K562 (cell line): ENCODE measurements at regions not wholly inside any gene's neighbourhood (a gene's known extent, or its start where the extent isn't known, plus 50 kb on each side); places are given as distances from the start of the nearest gene placed in this dataset.

ENCODE experiments used
- ATAC-seq: fragments of 200-7000 bp; cut with Tn5 transposase; 3 replicates; pipeline ENCODE4 v1.9.1; 2020; ENCODE audit warnings: moderate library complexity
- BruUV-seq: library from RNA; stranded (reverse); fragments of 400-500 nt; replicated peaks from 2 replicates; lab custom pipeline; 2021; lab: Mats Ljungman, UMichigan
- CTCF ChIA-PET: fragments of 300-600 bp; formaldehyde crosslinking; extraction: SDS; loops from one replicate; lab custom pipeline; 2021; ENCODE audit warnings: low intra/inter-chr PET ratio; lab: Yijun Ruan, JAX
- POLR2A ChIA-PET: fragments of 300-600, 350-650 bp; sonication (Branson Sonifier 250); formaldehyde crosslinking; extraction: SDS; loops from one replicate; lab custom pipeline; 2021; ENCODE audit warnings: antibody characterized with exemption, inconsistent platforms; lab: Yijun Ruan, JAX
- DNase-seq, 4 experiments: peaks; one replicate each; pipeline versions ENCODE4 v3.0.0 to v3.0.0-alpha.2; 2011 to 2018; ENCODE audit warnings: low spot score in 3 of 4, mixed read lengths in 3 of 4; ENCODE audit errors: extremely low read depth in 1 of 4
- FAIRE-seq: peaks from 2 replicates; lab custom pipeline; 2011; peaks lifted over from hg19 to GRCh38; lab: Jason Lieb, UNC
- H2AFZ ChIP-seq: 2 replicates; pipeline ENCODE4 v1.6.0; 2011; ENCODE audit warnings: low read depth, low read length, control low read depth, inconsistent platforms
- H3K27ac ChIP-seq: fragments of 200-600 bp; 3 replicates; pipeline ENCODE4 v1.8.0; 2011; ENCODE audit warnings: low read depth, mild to moderate bottlenecking, control low read depth, inconsistent platforms, low read length, moderate library complexity, mixed read lengths; ENCODE audit errors: extremely low read depth
- H3K27me3 ChIP-seq, 2 experiments: fragments of 300-600 bp in 1 of 2; 2 replicates in 1 of 2; 3 replicates in 1 of 2; pipeline versions ENCODE4 v1.6.0 to v1.8.0; 2011; ENCODE audit warnings: inconsistent platforms in 2 of 2, low read length in 2 of 2, mild to moderate bottlenecking in 1 of 2, mixed read lengths in 1 of 2, moderate library complexity in 1 of 2; ENCODE audit not compliant: control insufficient read depth in 2 of 2, insufficient read depth in 2 of 2
- H3K36me3 ChIP-seq: fragments of 300-600 bp; 3 replicates; pipeline ENCODE4 v1.8.0; 2011; ENCODE audit warnings: mild to moderate bottlenecking, low read length, inconsistent platforms; ENCODE audit not compliant: control insufficient read depth, insufficient read depth
- H3K4me1 ChIP-seq, 2 experiments: fragments of 200-600 bp in 1 of 2; replicated peaks in 1 of 2; 2 replicates in 1 of 2; 3 replicates in 1 of 2; pipeline versions ENCODE4 v1.5.1 to v1.8.0; 2011; ENCODE audit warnings: inconsistent platforms in 2 of 2, low read length in 2 of 2, mild to moderate bottlenecking in 1 of 2, mixed read lengths in 1 of 2, moderate library complexity in 1 of 2; ENCODE audit not compliant: control insufficient read depth in 2 of 2, insufficient read depth in 2 of 2
- H3K4me2 ChIP-seq: 2 replicates; pipeline ENCODE4 v1.6.1; 2011; ENCODE audit warnings: low read length, control low read depth, inconsistent platforms, mixed read lengths; ENCODE audit not compliant: insufficient read depth
- H3K4me3 ChIP-seq: fragments of 200-600 bp; sonication (generic), shearing (Covaris generic); 2 replicates; pipeline ENCODE4 v1.5.1; 2016; ENCODE audit warnings: control low read depth, inconsistent platforms
- H3K79me2 ChIP-seq: fragments of 200-600 bp; 3 replicates; pipeline ENCODE4 v1.8.0; 2011; ENCODE audit warnings: low read length, inconsistent platforms; ENCODE audit not compliant: control insufficient read depth, insufficient read depth
- H3K9ac ChIP-seq, 2 experiments: 2 replicates each; pipeline versions ENCODE4 v1.6.0 to v1.6.1; 2011; ENCODE audit warnings: low read depth in 2 of 2, low read length in 2 of 2, control low read depth in 1 of 2, inconsistent platforms in 1 of 2, mild to moderate bottlenecking in 1 of 2, mixed read lengths in 1 of 2; ENCODE audit not compliant: insufficient read depth in 1 of 2
- H3K9me1 ChIP-seq: one replicate; pipeline ENCODE4 v1.6.0; 2011; ENCODE audit warnings: inconsistent platforms, mild to moderate bottlenecking, low read length, moderate library complexity; ENCODE audit not compliant: control insufficient read depth, insufficient read depth
- H3K9me3 ChIP-seq: replicated peaks from 2 replicates; pipeline ENCODE4 v1.5.1; 2011; ENCODE audit warnings: low read depth, low read length, inconsistent platforms; ENCODE audit not compliant: control insufficient read depth, insufficient read depth
- H4K20me1 ChIP-seq: replicated peaks from 2 replicates; pipeline ENCODE4 v1.6.1; 2011; ENCODE audit warnings: low read length, inconsistent platforms, mixed read lengths; ENCODE audit not compliant: control insufficient read depth, insufficient read depth
- GTF2A2 ChIP-seq: IDR thresholded peaks from 2 replicates; pipeline ENCODE4 v1.6.1; 2016; ENCODE audit warnings: mild to moderate bottlenecking, missing genetic modification characterization, missing compliant biosample characterization
- RAD21 ChIP-seq, 2 experiments: fragments of 250-450 bp in 1 of 2; fragments of 450-650 bp in 1 of 2; sonication (Bioruptor Pico) in 1 of 2; formaldehyde crosslinking in 1 of 2; IDR thresholded peaks in 1 of 2; conservative IDR thresholded peaks in 1 of 2; 2 replicates each; pipeline versions ENCODE4 v1.4.0 to v1.8.0; 2020 to 2022; ENCODE audit warnings: mild to moderate bottlenecking in 2 of 2, moderate library complexity in 1 of 2
- RNF2 ChIP-seq: sonication (generic); IDR thresholded peaks from 2 replicates; pipeline ENCODE4 v1.6.1; 2016
- YY1 ChIP-seq, 3 experiments: IDR thresholded peaks; 2 replicates each; pipeline ENCODE4 v1.6.1; 2011; ENCODE audit warnings: low read length in 2 of 3, mild to moderate bottlenecking in 2 of 3, moderate library complexity in 2 of 3, borderline replicate concordance in 1 of 3, control low read depth in 1 of 3, low read depth in 1 of 3; ENCODE audit not compliant: insufficient read depth in 3 of 3, insufficient replicate concordance in 2 of 3, control insufficient read depth in 1 of 3, insufficient read length in 1 of 3; ENCODE audit errors: extremely low read depth in 1 of 3
- ZNF384 ChIP-seq: IDR thresholded peaks from 2 replicates; pipeline ENCODE4 v1.6.1; 2012; ENCODE audit warnings: low read depth, low read length, improper control_type of control experiment
- WGBS: fragments of 100-300 bp; shearing (Covaris generic); methylation state at CpG from one replicate; pipeline ENCODE4 v1.1.6; 2016; ENCODE audit warnings: low coverage, mixed read lengths; ENCODE audit not compliant: insufficient coverage; ENCODE audit errors: missing lambda C conversion rate; 5-methylcytosine and 5-hydroxymethylcytosine counted together
- in situ Hi-C: fragments of 300-500 bp; cut with MboI; formaldehyde crosslinking; loops from 4 replicates; pipeline ENCODE4 v1.15.0; 2018; ENCODE audit warnings: inconsistent platforms, mixed read lengths
- intact Hi-C: fragments of 100-400 bp; cut with micrococcal nuclease; formaldehyde crosslinking; loops from 2 replicates; pipeline ENCODE4 v1.14.2; 2022
- TF ChIP-seq, protein P1 (sequence below), 3 experiments: IDR thresholded peaks in 2 of 3; conservative IDR thresholded peaks in 1 of 3; 2 replicates each; pipeline ENCODE4 v1.5.1; 2011 to 2012; ENCODE audit warnings: low read length in 3 of 3, mild to moderate bottlenecking in 3 of 3, control low read depth in 2 of 3, improper control_type of control experiment in 1 of 3, inconsistent platforms in 1 of 3, low read depth in 1 of 3, mixed read lengths in 1 of 3, moderate library complexity in 1 of 3; ENCODE audit not compliant: insufficient read depth in 2 of 3

- H4K20me1 ChIP-seq, result no peaks in the 10 kb centered on the region
- CTCF ChIA-PET, result interaction anchor here (0.5 kb wide), 1 partner anchor 100 kb away, joined by 3 read pairs; no protein-coding TSS in a partner anchor
- H3K9me1 ChIP-seq, result no peaks in the 10 kb centered on the region
- peaks cover 0 to 2% of the 10 kb centered on the region in 2 experiments; a peak in 3 of 5 replicates for H3K4me1 ChIP-seq
- H3K27ac ChIP-seq, result no peak overlapping the region
- no peaks in the 10 kb centered on the region for H3K9me3 ChIP-seq
- FAIRE-seq (no peak), ATAC-seq (no peak), DNase-seq (no peak)
- no peak overlapping the region for H3K9ac ChIP-seq
- H3K36me3 ChIP-seq, result no peaks in the 10 kb centered on the region
- no peaks in the 10 kb centered on the region for H3K79me2 ChIP-seq
- in situ Hi-C loops, result no loop called here
- intact Hi-C loops, result no loop called here
- no peak overlapping the region for H2AFZ ChIP-seq
- no peak overlapping the region for H3K4me2 ChIP-seq
- WGBS, result 43% methylated on average over 4 of the region's 4 CpGs
- no peaks in the 10 kb centered on the region for H3K27me3 ChIP-seq
- BruUV-seq, result no TSS peak
- no peak for TF ChIP-seq ZNF384
- no peak for TF ChIP-seq GTF2A2 (tag)
- POLR2A ChIA-PET, result interaction anchor here (0.7 to 1.7 kb wide), 2 partner anchors 10 to 23 kb away, joined by 3 read pairs; no protein-coding TSS in a partner anchor
- H3K4me3 ChIP-seq, result no peak overlapping the region
These were observed 150.5 kb upstream of the WDR1 start for GRCh38 chr4:10267066-10267465.

GRCh38 chr4:10260777-10261176 is 144.2 kb upstream of the WDR1 start:
- FAIRE-seq, result no peak

More at GRCh38 chr4:10260777-10261176, 144.2 kb upstream of the WDR1 start:
- DNase-seq, result peak in 2 of 4 experiments; percentile 38 to 49
- no peak overlapping the region for H3K27ac ChIP-seq
- intact Hi-C loops, result no loop called here
- H3K27me3 ChIP-seq, result no peaks in the 10 kb centered on the region
- 11% methylated on average over 2 of the region's 2 CpGs for WGBS
- POLR2A ChIA-PET, result interaction anchor here (0.8 to 2.0 kb wide), 2 partner anchors 21 to 87 kb away, joined by 3 to 6 read pairs; no protein-coding TSS in a partner anchor
- H3K9ac ChIP-seq, result no peak overlapping the region
- no peak overlapping the region for H3K4me2 ChIP-seq
- in situ Hi-C loops, result no loop called here
- no peaks in the 10 kb centered on the region for H3K79me2 ChIP-seq
- peak in 1 of 3 experiments; percentile 53 for TF ChIP-seq YY1 (IDR thresholded peaks at IDR 0.05; ENCODE audit: borderline replicate concordance in 1 of 3, control insufficient read depth in 1 of 3, extremely low read depth in 1 of 3, insufficient read depth in 3 of 3, insufficient read length in 1 of 3, insufficient replicate concordance in 2 of 3, low read depth in 1 of 3, low read length in 2 of 3)
- TF ChIP-seq RAD21 (CRISPR knock-in tag; conservative IDR thresholded peaks at IDR 0.05 in 1 of 2, IDR thresholded peaks at IDR 0.05 in 1 of 2), result peak; percentile 20 to 36; a peak in 3 of 4 replicates
- no peak for TF ChIP-seq RNF2
- TF ChIP-seq, protein P1, sequence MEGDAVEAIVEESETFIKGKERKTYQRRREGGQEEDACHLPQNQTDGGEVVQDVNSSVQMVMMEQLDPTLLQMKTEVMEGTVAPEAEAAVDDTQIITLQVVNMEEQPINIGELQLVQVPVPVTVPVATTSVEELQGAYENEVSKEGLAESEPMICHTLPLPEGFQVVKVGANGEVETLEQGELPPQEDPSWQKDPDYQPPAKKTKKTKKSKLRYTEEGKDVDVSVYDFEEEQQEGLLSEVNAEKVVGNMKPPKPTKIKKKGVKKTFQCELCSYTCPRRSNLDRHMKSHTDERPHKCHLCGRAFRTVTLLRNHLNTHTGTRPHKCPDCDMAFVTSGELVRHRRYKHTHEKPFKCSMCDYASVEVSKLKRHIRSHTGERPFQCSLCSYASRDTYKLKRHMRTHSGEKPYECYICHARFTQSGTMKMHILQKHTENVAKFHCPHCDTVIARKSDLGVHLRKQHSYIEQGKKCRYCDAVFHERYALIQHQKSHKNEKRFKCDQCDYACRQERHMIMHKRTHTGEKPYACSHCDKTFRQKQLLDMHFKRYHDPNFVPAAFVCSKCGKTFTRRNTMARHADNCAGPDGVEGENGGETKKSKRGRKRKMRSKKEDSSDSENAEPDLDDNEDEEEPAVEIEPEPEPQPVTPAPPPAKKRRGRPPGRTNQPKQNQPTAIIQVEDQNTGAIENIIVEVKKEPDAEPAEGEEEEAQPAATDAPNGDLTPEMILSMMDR (IDR thresholded peaks at IDR 0.05 in 2 of 3, conservative IDR thresholded peaks at IDR 0.05 in 1 of 3; ENCODE audit: insufficient read depth in 2 of 3, low read depth in 1 of 3, low read length in 3 of 3), result peak; percentile 35 to 47 (median 41); a peak in 4 of 6 replicates
- BruUV-seq, result no TSS peak
- ATAC-seq, result peak; percentile 63
- H3K4me3 ChIP-seq, result no peak overlapping the region
- no peaks in the 10 kb centered on the region for H3K9me1 ChIP-seq
- H3K36me3 ChIP-seq, result no peaks in the 10 kb centered on the region
- no peaks in the 10 kb centered on the region for H4K20me1 ChIP-seq
- H3K9me3 ChIP-seq, result no peaks in the 10 kb centered on the region
- H2AFZ ChIP-seq, result 0 out of 2 replicates have a peak overlapping the region, but pooled peaks have one; percentile 0
- H3K4me1 ChIP-seq, result peaks cover 0 to 9% of the 10 kb centered on the region in 2 experiments; a peak in 3 of 5 replicates
- CTCF ChIA-PET, result no interaction called here
